ENCODE measurements at regions not wholly inside any gene's neighbourhood (a gene's known extent, or its start where the extent isn't known, plus 50 kb on each side); places are given as distances from the start of the nearest gene placed in this dataset.

- no peaks in the 10 kb centered on the region for H3K79me2 ChIP-seq (ENCODE audit: control insufficient read depth, insufficient read depth, low read length)
- DNase-seq (ENCODE audit: low read depth, low spot score) (no peak), FAIRE-seq (no peak), ATAC-seq (no peak)
- intact Hi-C loops (cut with micrococcal nuclease; ENCODE audit: unreplicated experiment): no loop called here
- no peak for TF ChIP-seq CEBPB (IDR thresholded peaks at IDR 0.05; ENCODE audit: borderline replicate concordance in 1 of 2, low read depth in 2 of 2, low read length in 2 of 2)
- TF ChIP-seq ASH2L (IDR thresholded peaks at IDR 0.05; ENCODE audit: borderline replicate concordance, low read depth): no peak
- TF ChIP-seq TCF7 (IDR thresholded peaks at IDR 0.05; ENCODE audit: borderline replicate concordance): no peak
- in situ Hi-C loops (cut with MboI): no loop called here
- no peaks in the 10 kb centered on the region for H3K36me3 ChIP-seq (ENCODE audit: control insufficient read depth in 2 of 2, insufficient read depth in 2 of 2, low read length in 1 of 2)
- H3K4me3 ChIP-seq: no peak overlapping the region
- BruUV-seq (replicated peaks): no TSS peak
- no peaks in the 10 kb centered on the region for H3K4me1 ChIP-seq (ENCODE audit: control insufficient read depth, insufficient read depth, low read length)
- H3K9me3 ChIP-seq (replicated peaks; ENCODE audit: control insufficient read depth, insufficient read depth, low read length): no peaks in the 10 kb centered on the region; the same call in 2 of the 3 replicates
- POLR2A ChIA-PET: no interaction called here
- H3K9ac ChIP-seq (ENCODE audit: control insufficient read depth, insufficient read depth, low read length): no peak overlapping the region
- RAD21 ChIA-PET (ENCODE audit: unreplicated experiment): no interaction called here
- no peak overlapping the region for H3K27ac ChIP-seq (ENCODE audit: control insufficient read depth, insufficient read depth)
- SMC1A ChIA-PET (ENCODE audit: uncharacterized antibody, unreplicated experiment): no interaction called here
- CTCF ChIA-PET: no interaction called here
- H3K4me2 ChIP-seq (ENCODE audit: control insufficient read depth, insufficient read depth): no peak overlapping the region
- no peaks in the 10 kb centered on the region for H4K20me1 ChIP-seq (ENCODE audit: control insufficient read depth, insufficient read depth)
- H3K27me3 ChIP-seq (replicated peaks in 1 of 2; ENCODE audit: control insufficient read depth in 2 of 2, insufficient read depth in 2 of 2, low read length in 1 of 2): no peaks in the 10 kb centered on the region
- H2AFZ ChIP-seq (ENCODE audit: control insufficient read depth, low read depth, low read length): no peak overlapping the region
- 20% methylated on average over 6 of the region's 6 CpGs for WGBS (ENCODE audit: insufficient coverage, insufficient replicate concordance, low lambda C conversion rate, missing lambda C conversion rate)
These were observed 346.3 kb downstream of the NPHP4 start for GRCh38 chr1:5645929-5646328.

DNA sequence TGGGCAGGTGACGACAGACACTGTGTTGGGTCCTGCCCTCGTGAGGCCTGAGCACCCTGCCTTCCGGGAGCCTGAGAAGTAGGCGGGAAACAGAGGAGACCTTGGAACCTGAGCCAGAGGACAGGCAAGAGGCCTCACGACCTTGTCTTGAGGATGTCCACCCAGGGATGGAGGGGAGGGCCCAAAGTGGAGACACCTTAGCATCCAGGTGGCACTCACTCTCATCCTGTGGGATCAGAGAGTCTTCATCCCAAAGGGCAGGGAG, 347.2 kb downstream of the NPHP4 start:
- no peak for FAIRE-seq
- no peaks in the 10 kb centered on the region for H3K36me3 ChIP-seq (ENCODE audit: control insufficient read depth in 2 of 2, insufficient read depth in 2 of 2, low read length in 1 of 2)
- CTCF ChIA-PET: no interaction called here

More for the DNA sequence above, 347.2 kb downstream of the NPHP4 start:
- intact Hi-C loops (cut with micrococcal nuclease; ENCODE audit: unreplicated experiment): no loop called here
- WGBS (ENCODE audit: insufficient coverage, insufficient replicate concordance, low lambda C conversion rate, missing lambda C conversion rate): 15% methylated on average over 5 of the region's 5 CpGs
- no peak for TF ChIP-seq SRF (IDR thresholded peaks at IDR 0.05; ENCODE audit: low read depth in 2 of 2, low read length in 2 of 2)
- TF ChIP-seq SP1 (IDR thresholded peaks at IDR 0.05; ENCODE audit: low read depth, low read length): no peak
- no peak for TF ChIP-seq ZNF274 (IDR thresholded peaks at IDR 0.05; ENCODE audit: insufficient read depth, insufficient read length)
- TF ChIP-seq RAD21 (IDR thresholded peaks at IDR 0.05; ENCODE audit: insufficient read depth, low read depth, low read length): no peak
- no peak for TF ChIP-seq IRF4 (IDR thresholded peaks at IDR 0.05; ENCODE audit: low read depth, low read length)
- TF ChIP-seq ZBTB33 (IDR thresholded peaks at IDR 0.05): no peak
- H4K20me1 ChIP-seq (ENCODE audit: control insufficient read depth, insufficient read depth): no peaks in the 10 kb centered on the region
- in situ Hi-C loops (cut with MboI): no loop called here
- POLR2A ChIA-PET: no interaction called here
- H3K4me3 ChIP-seq: no peak overlapping the region
- no TSS peak for BruUV-seq (replicated peaks)
- H3K79me2 ChIP-seq (ENCODE audit: control insufficient read depth, insufficient read depth, low read length): no peaks in the 10 kb centered on the region
- no peak overlapping the region for H3K9ac ChIP-seq (ENCODE audit: control insufficient read depth, insufficient read depth, low read length)
- ATAC-seq (no peak), DNase-seq (ENCODE audit: low read depth, low spot score) (no peak)
- no peaks in the 10 kb centered on the region for H3K27me3 ChIP-seq (replicated peaks in 1 of 2; ENCODE audit: control insufficient read depth in 2 of 2, insufficient read depth in 2 of 2, low read length in 1 of 2)
- no peaks in the 10 kb centered on the region; the same call in 2 of the 3 replicates for H3K9me3 ChIP-seq (replicated peaks; ENCODE audit: control insufficient read depth, insufficient read depth, low read length)
- H3K4me2 ChIP-seq (ENCODE audit: control insufficient read depth, insufficient read depth): no peak overlapping the region
- H3K27ac ChIP-seq (ENCODE audit: control insufficient read depth, insufficient read depth): no peak overlapping the region
- H2AFZ ChIP-seq (ENCODE audit: control insufficient read depth, low read depth, low read length): no peak overlapping the region
- no peaks in the 10 kb centered on the region for H3K4me1 ChIP-seq (ENCODE audit: control insufficient read depth, insufficient read depth, low read length)
- SMC1A ChIA-PET (ENCODE audit: uncharacterized antibody, unreplicated experiment): no interaction called here
- RAD21 ChIA-PET (ENCODE audit: unreplicated experiment): no interaction called here
